GM18909 (cell line): ENCODE measurements at regions not wholly inside any gene's neighbourhood (a gene's known extent, or its start where the extent isn't known, plus 50 kb on each side); places are given as distances from the start of the nearest gene placed in this dataset.
"Not testable (repeated sequence)": the region's sequence is repeated elsewhere in the genome, so short reads cannot be mapped to it uniquely, and the experiment has no call there.

Source experiments
- ATAC-seq: cut with Tn5 transposase; IDR thresholded peaks from one replicate; pipeline ENCODE4 v1.9.1; 2021; ENCODE audit warnings: mild to moderate bottlenecking; ENCODE audit not compliant: unreplicated experiment, poor library complexity

- no peak for ATAC-seq
Measured at GRCh38 chr1:232164078-232164963, 465.6 kb downstream of the SIPA1L2 start.

GRCh38 chr1:232163533-232163932, 466.4 kb downstream of the SIPA1L2 start:
- ATAC-seq: no peak

- no peak for ATAC-seq
Measured at GRCh38 chr1:232162001-232162400, 467.9 kb downstream of the SIPA1L2 start.

GRCh38 chr1:232158558-232158957, 471.4 kb downstream of the SIPA1L2 start:
- ATAC-seq: not testable (repeated sequence)

- ATAC-seq: not testable (repeated sequence)
Measured at GRCh38 chr1:232156070-232156469, 473.9 kb downstream of the SIPA1L2 start.

DNA sequence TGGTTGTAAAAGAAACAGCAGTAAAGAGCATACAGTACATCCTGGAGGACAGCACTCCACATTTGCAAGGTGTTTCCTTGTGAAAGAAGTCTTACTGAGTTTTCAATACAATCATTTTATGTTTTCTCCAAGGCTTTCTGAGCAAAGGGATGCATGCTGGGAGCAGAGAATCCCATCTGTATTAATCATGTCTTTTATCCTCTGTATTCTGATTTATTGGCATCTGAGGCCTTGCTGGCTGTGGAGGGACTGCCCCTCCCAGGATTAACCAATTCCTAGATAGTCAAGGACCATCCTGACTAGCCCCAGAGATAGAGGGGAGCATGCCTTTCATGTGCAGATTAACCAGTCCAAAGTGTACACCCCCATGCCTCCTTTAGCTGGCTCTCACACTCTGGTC, 476.3 kb downstream of the SIPA1L2 start:
- ATAC-seq: no peak

GRCh38 chr1:232150770-232151548, 479.0 kb downstream of the SIPA1L2 start:
- ATAC-seq: no peak

DNA sequence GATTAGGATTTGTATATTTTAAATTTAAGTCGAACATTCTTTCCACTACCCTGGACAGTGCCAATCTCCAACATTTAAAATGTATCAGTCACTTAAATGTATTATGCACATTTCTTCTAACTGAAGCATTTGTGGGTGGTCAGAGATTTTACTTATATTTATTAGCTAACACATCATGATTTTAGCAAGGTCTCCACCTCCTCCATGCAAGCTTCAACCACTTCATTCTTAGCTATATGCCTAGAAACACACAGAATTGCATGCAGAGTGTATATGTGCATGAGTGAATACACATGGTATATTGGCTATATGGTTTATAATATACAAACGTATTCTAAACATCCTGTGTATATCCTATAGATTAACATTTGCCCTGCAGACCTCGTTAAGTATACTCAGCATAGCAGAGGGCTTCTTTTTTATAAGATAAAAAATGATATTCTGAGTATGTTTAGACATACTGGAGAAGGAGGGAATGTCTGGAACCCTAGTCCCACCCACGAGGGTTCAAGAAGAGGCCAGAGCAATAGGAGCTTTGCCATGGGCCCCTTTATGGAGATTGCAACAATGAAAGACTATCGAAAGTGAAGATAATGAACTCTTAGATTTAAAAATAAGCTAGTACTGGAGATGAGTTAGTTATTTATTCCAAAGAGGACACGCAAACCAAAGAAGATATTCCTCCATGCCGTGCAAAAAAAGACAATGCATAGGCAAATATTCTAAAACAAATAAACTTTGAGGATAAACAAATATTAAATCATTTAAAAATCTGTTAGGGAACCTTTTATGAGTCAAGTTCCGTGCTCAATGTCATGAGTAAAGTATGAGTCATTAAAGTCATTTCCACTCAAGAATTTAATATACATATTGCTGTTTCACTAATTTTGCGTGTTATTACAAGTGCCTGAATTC, 480.4 kb downstream of the SIPA1L2 start:
- no peak for ATAC-seq

- ATAC-seq: no peak
Measured at GRCh38 chr1:232147215-232147614, 482.7 kb downstream of the SIPA1L2 start.

DNA sequence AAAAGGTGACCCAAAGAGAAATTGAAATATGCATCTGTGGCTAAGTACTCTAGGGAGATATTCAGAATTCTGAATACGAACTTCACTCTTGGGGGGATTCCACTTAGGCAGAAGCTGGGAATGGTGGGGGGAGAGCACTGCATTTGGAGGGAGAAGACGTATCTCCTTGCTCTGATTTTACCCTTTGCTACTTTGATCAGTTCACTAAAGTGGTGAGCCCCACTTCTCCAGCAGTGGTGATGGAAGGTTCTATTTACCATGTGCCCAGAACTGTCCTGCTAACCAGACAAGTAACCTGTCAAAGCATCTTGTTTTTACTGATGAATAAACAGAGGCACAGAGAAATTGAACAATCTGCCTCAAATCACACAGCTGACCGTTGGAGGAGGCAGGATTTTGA, 483.4 kb downstream of the SIPA1L2 start:
- no peak for ATAC-seq

DNA sequence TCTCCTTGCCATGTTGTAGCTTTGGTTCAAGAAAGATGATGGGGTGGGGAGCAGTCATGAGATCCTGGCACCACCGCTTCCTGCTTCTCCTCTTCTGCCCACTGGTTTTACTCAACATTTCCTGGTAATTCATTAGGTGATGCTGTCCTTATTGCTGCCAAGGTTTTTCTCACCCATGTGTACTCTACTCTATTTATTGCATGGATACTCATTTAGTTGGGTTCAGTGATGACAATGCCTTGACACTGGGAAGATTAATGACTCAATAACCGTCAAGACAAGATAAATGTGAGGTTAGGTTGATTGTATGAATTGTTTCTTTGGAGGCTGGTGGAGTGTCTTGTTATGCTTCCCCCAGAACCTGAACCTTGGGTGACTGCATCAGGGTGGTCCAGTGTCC, 484.2 kb downstream of the SIPA1L2 start:
- no peak for ATAC-seq

DNA sequence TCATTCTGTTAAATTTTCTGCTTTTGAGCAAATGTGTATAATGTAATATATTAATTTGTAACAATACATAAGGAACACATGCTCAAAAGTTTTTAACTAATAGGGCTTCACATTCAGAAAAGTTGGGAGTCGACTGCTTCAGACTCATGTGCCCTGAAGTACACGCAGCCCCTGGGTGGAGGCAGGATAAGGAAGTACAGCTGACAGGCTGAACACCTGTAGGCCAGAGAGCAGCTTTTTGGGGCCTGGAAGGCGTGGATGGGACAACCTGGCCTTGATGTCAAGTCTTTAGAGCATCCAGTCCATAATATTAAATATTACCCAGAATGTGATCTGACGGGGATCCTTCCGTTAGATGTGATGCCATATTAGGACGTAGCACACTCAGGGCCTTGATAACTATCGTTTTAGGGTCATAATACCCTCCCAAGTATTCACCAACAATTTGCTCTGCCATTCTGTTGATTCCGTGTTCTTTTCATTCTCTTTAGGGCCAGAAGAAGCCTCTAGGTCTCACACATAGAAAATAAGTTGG, 485.2 kb downstream of the SIPA1L2 start:
- ATAC-seq: no peak

- ATAC-seq: no peak
Measured at GRCh38 chr1:232143315-232143886, 486.5 kb downstream of the SIPA1L2 start.

DNA sequence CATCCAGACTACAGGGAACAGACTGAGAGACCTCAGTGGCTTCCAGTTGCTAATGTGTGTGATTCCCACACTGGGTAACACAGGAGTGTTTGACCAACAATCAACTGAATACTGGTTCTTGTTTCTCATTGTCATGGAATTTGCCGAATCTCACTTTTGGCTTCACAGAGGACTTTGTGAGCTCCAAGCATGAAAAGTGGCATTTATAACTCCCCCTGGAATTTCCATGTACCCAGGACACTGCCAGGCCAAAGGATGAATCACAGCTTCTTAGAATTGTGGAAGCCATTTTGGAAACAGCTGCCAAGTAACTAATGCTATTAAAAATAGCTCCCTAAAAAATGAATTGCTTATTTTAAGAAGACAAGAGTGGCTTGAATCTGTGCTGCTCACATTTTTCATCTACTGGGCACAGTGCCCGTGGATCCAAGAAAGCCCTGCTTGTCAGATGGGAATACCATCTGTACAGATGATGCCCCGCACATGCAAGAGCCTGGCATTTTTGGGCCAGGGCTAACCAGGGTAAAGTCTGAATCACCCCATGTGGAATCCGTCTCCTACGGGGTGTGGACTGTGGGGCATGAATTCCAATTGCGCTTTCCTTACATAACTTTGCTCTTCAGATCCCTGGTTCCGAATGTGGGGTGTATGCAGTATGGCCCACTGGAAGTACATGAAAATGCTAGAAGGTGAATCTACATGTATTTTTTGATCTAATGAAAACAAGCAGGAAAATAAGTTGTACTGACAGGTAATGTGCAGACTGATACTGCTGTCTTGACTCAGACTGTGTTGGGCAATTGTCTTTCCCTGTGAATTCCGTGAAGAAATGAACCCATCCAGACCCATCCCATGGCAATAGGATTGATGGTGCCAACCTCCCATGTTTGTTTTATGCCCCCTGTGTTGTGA, 487.3 kb downstream of the SIPA1L2 start:
- ATAC-seq: no peak

- not testable (repeated sequence) for ATAC-seq
Measured at GRCh38 chr1:232141167-232141448, 488.8 kb downstream of the SIPA1L2 start.

DNA sequence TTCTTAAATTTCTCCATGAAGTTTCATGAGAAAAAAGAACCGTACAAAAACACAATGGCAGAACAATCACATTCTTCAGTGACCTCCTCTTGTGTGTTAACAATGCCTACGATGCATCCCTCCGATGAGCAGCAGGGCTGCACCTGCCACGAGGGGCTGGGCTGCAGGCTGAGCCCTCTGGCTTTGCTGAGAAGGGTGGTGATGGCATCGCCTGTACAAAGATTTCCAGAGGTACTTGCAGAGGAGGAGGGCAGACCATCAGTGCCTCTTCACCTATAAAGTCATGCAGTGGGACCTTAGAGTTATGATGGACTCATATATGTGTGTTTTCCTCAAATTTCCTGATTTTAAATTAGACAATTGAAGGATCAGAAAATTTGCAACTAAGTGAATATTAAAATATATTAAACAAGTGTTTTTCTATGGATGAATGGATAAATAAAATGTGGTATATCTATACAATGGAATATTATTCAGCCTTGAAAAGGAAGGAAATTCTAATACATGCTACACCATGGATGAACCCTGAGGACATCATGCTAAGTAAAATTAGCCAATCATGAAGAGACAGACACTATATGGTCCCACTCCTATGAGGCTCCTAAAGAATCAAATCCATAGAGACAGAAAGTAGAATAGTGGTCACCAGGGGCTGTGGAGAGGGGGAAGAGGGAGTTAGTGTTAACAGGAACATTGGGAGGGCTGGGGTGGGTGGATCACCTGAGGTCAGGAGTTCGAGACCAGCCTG, 489.3 kb downstream of the SIPA1L2 start:
- no peak for ATAC-seq

DNA sequence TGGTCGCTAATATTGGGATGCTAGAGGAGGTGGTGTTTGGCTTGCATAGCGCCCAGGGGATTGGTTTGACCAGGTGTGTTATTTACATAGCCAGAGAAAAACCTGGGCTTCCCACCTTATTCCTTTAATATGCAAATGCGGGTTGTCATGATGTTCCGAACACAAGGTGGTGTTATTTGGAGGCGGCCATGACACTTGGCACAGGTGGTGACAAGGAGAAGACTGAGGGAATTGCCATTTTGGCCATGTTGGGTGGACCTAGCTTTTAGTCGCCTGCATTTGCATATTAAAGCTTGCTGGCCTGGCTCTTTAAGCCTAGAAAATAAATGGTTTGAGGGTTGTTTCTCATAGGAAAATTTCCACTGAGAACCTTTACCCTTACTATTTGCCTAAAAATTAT, 490.5 kb downstream of the SIPA1L2 start:
- ATAC-seq: no peak

DNA sequence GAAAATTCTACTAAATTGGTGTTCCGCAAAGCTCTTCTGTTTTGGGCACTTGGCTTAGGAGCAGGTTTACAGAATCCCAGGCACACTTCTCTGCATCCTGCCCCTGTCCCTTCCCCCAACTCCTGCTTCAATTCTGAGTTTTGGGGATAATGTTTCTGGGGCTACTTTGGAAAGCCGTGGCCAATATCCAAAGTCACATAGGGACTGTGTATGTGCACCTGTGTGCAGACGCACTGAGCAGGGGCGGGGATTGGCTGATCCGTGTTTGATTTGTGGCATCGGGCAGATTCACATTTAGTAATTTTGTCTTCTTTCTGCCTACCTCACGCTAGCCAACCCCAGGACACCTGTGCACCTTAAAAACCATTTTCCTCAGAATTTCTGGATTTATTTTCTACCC, 491.9 kb downstream of the SIPA1L2 start:
- ATAC-seq: no peak
